IPS DF 4.7 (cell line): ENCODE measurements at regions not wholly inside any gene's neighbourhood (a gene's known extent, or its start where the extent isn't known, plus 50 kb on each side); places are given as distances from the start of the nearest gene placed in this dataset.

Experiments used
- DNase-seq: peaks from one replicate; pipeline ENCODE4 v3.0.0-alpha.2; 2013; ENCODE audit warnings: low spot score; ENCODE audit errors: extremely low read depth

DNA sequence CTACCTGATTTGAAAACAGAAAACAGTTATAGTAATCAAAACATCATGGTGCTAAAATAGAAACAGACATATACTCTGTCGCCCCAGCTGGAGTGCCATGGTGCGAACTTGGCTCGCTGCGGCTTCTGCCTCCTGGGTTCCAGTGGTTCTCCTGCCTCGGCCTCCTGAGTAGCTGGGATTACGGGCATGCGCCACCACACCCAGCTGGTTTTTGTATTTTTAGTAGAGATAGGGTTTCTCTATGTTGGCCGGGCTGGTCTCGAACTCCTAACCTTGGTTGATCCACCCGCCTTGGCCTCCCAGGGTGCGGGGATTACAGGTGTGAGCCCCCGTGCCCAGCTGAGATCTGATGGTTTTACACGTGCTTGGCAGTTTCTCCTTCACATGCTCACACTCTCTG lies 495.9 kb downstream of the ANXA1 start:
- no peak for DNase-seq

DNA sequence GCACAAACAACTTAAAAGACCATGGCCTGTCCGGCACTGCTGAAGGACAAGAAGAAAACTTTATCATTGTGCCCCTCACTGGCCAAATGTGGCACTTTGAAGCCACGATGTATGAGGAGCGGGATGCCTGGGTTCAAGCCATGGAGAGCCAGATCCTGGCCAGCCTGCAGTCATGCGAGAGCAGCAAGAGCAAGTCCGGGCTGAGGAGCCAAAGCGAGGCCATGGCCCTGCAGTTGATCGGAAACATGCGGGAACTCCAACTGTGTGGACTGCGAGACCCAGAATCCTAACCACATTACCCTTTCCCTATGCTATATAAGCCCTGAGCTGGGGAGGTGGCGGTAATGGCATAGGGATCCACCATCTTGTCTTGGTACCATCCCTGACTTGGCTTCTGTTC lies 497.9 kb downstream of the ANXA1 start:
- DNase-seq, result no peak

DNA sequence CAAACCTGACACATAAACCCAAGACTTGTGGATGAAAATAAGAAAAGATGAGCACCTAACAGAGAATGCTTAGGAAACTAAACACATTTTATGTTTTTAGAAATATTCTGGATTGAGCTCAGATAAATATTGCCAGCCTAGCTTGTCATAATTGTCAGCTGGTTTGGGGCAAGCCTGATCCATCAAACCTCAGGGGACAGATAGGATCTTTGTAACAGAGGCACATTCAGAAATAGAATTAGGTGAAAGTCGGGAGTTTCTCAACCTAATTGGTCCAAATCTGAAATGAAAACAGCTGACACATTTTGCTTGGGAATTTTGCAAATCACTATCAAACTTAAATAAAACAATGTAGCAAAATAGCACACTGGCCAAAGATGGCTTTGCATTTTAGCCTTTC lies 503.7 kb downstream of the ANXA1 start:
- DNase-seq, result no peak

DNA sequence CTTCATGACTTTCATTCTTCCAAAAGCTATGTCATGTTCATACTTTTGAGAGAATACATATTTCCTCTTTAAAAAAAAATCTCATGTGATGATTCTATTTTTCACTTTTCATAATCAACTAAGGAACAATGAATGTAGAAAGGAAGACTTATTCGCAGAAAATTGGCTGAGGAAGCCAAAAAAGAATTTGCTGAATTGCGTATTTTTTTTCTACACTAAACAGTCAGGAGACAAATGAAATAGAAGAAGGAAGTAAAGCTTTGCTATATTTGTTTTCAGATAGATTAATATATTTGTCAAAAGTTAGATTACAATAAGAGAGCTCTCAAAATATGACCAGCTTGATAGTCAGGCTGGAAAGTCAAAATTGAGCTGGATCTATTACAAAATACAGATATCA lies 504.2 kb downstream of the ANXA1 start:
- no peak for DNase-seq

GRCh38 chr9:73665253-73665652 lies 513.6 kb downstream of the ANXA1 start:
- DNase-seq, result no peak

DNA sequence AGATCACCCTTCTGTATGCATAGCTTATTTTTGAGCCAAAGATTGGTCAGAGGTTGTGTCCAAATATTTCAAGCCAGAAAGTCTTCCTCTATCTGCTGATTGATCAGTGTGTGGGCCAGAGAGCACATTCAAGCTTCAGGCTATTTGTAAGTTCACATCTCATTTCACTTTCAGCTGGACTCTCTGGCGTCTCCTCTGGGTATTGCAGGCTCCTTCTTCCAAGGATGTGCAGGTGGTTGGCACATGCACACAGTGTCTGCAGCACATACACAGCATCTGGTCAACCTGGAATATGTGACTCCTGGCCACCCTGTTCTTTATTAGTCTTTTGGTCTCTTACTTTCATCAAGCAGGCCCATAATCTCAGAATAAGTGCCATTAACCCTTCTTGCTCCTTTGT lies 516.1 kb downstream of the ANXA1 start:
- no peak for DNase-seq

DNA sequence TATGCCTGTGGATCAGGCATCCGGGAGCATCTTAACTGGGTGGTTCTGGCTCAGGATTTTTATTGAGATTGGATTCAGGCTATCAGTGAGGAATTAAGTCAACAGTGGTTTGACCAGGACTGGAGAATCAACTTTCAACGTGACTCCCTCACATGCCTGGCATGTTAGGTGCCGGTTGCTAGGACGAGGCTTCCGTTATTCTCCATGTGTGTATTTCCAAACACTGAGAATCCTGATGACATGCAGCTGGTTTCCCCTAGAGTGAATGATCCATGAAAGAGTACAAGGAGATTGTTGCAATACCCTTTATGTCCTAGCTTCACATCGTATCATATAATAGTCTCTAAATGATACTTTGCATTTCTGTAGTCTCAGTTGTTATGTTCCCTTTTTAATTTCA lies 529.2 kb downstream of the ANXA1 start:
- no peak for DNase-seq

DNA sequence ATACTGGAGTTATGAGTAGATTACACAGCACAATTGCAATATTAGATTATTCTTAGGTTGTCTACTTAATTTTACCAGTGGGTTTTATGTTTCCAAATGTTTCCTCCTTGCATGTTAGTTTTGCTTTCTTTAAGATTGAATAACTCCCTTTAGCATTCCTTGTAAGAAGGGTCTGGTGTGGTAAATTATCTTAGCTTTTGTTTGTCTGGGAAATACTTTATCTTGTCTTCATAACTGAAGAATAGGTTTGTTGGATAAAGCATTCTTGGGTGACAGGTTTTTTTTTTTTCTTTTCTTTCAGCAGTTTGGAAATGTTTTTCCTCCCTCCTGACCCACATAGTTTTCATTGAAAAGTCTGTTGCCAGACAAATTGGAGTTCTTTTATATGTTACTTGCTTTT lies 531.1 kb downstream of the ANXA1 start:
- DNase-seq, result no peak

- peak; percentile 19 for DNase-seq
These were observed 532.4 kb downstream of the ANXA1 start for GRCh38 chr9:73683862-73684591.

DNA sequence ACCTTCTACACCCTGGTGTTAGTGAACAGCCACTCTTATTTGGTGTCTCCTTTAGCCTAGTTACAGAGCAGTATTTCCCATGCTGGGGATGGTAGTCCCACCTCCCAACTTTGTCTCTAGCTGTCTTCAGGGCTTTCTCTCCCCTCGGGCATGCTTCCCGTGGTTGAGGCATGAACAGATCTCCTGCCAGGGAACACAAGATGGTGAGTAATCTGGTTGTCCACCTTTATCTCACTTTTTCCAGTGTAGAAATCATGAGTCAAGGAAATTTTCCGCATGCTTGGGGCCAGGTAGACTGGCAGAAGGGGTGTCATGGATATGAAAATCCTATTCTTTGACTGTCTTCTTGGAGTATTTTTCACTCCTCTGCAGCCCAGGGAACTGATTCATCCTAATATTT lies 532.9 kb downstream of the ANXA1 start:
- DNase-seq, result no peak

DNA sequence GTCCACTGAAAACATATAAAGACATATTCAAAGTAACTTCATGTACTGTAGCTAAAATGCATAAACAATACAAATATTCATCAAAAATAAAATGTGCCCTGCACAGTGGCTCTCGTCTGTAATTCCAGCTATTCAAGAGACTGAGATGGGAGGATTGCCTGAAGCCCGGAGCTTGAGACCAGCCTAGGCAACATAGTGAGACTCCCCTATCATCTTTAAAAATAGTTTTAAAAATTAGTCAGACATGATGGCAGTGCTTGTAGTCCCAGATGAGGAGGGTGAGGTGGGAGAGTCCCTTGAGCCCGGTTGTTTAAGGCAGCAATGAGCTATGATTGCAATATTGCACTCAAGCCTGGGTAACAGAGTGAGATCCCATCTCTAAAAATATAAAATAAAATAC lies 534.1 kb downstream of the ANXA1 start:
- DNase-seq, result no peak

DNA sequence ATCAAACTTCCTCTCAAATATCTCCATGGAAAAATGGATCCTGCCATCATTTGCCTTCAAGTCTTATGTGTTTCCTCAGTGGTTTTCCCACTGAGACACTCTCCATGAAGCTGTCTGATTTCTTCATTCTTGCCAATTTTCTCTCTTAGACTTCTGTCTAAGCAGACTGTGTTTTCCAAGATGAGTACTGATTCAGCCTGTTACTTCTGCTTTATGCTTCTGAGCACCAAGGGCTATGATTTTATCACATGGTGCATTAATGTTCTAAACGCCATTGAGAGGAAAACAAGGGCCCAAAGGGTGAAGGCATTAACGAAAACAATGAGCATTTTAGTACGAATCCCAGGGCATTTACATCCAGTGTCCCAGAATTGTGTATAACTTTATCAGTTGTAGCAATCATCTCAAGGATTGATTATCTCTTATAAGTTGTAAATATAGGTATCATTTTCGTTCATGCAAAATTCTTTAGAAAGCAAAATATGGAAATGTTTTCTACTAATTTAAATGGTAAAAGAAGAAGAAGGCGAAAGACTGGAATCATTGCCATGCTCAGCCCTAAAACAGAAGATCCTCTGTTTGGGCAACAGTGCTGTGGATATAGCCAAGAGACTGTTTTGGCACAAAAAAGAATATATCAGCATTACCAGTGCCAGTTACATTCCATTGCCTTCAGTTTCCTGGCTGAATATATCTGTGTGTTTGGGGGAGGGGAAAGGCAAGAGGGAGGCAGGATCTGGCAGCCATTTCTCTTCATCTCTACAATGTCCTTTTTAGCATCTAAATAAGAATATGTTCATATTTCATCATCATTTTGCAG lies 537.6 kb downstream of the ANXA1 start:
- DNase-seq, result no peak

DNA sequence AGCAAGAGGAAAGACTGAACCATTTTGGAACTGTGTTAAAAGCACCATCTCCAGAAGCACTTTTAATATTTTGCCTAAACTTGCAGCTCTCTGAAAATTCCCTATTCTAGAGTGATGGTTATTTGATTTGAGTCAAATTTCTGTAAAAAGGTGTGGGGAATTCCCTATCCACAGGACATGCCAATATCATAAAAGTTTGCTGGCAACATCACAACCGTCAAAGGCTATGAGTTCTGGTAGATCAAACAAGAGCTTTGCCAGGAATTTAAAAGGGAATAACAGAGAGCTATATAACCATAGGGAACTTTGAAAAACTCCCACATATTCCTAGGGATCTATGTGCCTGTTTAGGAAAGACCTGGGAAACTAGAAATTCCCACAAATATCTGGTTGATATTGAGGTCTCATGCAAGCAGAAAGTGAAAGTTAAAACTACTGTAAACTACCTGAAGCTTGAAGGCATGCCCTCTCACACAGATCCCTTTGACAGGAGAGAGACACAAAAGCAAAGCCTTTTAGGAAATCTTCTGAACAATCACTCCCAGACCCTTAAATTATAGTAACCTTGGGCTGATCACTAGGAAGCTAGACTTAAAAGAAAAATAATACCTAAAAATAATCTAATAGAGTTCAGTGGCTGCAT lies 549.9 kb downstream of the ANXA1 start:
- no peak for DNase-seq

GRCh38 chr9:73714294-73714693 lies 562.6 kb downstream of the ANXA1 start:
- DNase-seq, result no peak

- DNase-seq, result no peak
These were observed 563.9 kb downstream of the ANXA1 start for GRCh38 chr9:73715591-73715990.

GRCh38 chr9:73719660-73720059 lies 568.0 kb downstream of the ANXA1 start:
- DNase-seq, result no peak

- no peak for DNase-seq
These were observed 568.9 kb downstream of the ANXA1 start for GRCh38 chr9:73720601-73721000.

GRCh38 chr9:73736270-73736669 lies 584.6 kb downstream of the ANXA1 start:
- no peak for DNase-seq

DNA sequence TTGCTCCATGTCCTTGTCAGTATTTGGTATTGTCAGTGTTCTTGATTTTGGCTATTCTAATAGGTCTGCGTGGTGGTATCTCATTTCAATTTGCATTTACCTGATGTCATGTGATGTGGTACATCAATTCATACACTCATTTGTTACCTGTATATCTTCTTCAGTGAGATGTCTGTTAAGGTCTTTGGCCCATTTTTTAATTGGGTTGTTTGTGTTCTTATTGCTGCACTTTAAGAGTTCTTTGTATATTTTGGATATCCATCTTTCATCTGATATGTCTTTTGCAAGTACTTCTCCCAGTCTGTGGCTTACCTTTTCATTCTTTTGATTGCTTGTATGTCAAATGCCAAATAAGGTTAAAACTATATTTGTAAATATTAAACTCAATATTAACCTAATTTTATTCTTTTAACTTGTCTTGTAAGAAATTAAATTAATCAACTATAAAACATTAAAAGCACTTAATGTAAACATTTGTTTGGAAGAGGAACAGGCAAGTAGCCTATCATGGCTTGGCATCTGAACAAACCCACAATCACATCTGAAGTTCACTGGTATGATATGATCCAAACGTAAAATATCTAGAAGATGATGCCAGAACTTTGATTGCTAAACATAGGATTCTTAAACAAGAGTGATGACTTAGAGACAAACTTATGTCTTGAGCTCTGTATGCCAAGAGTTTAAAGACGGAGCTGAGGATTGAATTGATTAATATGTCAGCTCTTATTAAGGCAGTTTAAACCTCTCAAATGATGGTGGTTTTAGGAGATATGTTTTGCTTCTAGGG lies 587.3 kb downstream of the ANXA1 start:
- DNase-seq, result no peak

- DNase-seq, result no peak
These were observed 589.7 kb downstream of the ANXA1 start for GRCh38 chr9:73741316-73741715.

DNA sequence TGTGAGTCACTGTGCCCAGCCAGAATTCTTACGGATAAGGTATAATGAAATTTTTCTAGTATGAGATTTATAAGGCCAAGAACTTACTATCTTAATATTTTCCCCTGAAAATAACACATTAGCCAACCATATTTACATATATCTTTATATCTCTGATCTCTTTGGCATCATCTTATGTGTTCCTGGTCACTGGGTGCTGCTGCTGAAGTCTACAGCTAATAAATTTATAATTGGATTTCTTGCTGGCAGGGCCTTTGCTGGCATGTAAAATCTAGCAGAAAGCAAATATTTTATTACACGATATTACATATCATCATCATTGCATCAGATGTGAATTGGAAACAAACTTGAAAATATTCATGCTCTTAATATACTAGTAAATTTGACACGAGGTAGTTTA lies 590.7 kb downstream of the ANXA1 start:
- DNase-seq, result no peak

DNA sequence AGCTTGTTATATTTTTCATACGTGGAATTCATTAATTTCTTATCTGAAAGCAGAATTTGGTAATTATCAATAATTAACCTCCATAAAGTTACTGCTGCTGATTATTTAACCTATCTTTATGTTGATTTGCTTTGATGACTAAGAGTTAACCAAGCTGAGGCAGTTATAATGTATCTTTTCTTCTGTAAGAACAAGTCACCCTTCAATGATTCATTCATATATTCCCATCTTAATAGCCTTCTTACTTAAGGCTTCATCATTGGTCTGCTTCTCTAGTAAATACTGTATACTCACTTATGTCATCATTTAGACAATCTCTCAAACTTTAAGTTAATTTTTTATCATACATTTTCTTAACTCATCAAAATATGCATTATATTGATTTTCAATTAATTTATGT lies 592.2 kb downstream of the ANXA1 start:
- no peak for DNase-seq
